ENCODE measurements at regions not wholly inside any gene's neighbourhood (a gene's known extent, or its start where the extent isn't known, plus 50 kb on each side); places are given as distances from the start of the nearest gene placed in this dataset.

DNA sequence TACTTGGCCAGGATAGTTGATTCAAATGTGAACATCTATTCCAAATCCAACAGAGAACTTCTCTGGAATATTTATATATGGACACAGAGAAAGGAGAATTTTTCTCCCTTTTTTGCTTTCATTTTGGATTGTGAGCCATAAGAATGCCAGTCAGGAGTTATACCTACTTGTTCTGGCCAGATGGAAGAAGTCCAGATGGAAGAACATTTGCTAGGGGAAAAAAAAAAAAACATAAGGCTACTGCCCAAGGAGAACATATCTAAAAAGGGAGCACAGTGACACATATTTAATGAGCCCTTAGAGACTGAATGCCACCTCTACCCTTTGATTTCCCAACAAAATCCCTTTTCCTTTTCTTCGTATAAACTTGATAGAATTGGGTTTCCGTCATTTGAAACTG, 61.7 kb upstream of the PPP2R2B start:
- Histone ChIP-seq H3K9me3 (ENCODE audit: control insufficient read depth in 4 of 4, low read length in 3 of 4) (no peaks in the 10 kb centered on the region), H3K27me3 (ENCODE audit: control insufficient read depth in 4 of 4, insufficient read depth in 4 of 4, low read length in 3 of 4) (no peaks in the 10 kb centered on the region), H3K4me3 (ENCODE audit: low read depth in 1 of 3, low read length in 3 of 3) (no peak overlapping the region), H3K4me1 (ENCODE audit: control insufficient read depth in 4 of 4, insufficient read depth in 4 of 4, low read length in 3 of 4) (peaks cover 0 to 13% (median 10%) of the 10 kb centered on the region in 4 donors), H3K36me3 (ENCODE audit: control insufficient read depth in 4 of 4, insufficient read depth in 3 of 4, low read depth in 1 of 4, low read length in 3 of 4) (no peaks in the 10 kb centered on the region), H3K27ac (ENCODE audit: low read depth in 1 of 2, low read length in 2 of 2) (no peak overlapping the region), H3K9ac (ENCODE audit: low read depth in 1 of 2, low read length in 2 of 2) (no peak overlapping the region)
- TF ChIP-seq FOXA2 (IDR thresholded peaks at IDR 0.05) (no peak), JUND (IDR thresholded peaks at IDR 0.05) (no peak), FOXA1 (IDR thresholded peaks at IDR 0.05) (no peak), EGR1 (IDR thresholded peaks at IDR 0.05; ENCODE audit: low read depth in 2 of 2) (no peak), HNF4A (conservative IDR thresholded peaks at IDR 0.05) (no peak), NR2F2 (IDR thresholded peaks at IDR 0.05) (no peak), TAF1 (conservative IDR thresholded peaks at IDR 0.05) (no peak), RAD21 (IDR thresholded peaks at IDR 0.05) (no peak), RXRA (IDR thresholded peaks at IDR 0.05) (no peak), HNF4G (IDR thresholded peaks at IDR 0.05) (no peak)
- TF ChIP-seq, protein P1, sequence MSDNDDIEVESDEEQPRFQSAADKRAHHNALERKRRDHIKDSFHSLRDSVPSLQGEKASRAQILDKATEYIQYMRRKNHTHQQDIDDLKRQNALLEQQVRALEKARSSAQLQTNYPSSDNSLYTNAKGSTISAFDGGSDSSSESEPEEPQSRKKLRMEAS (IDR thresholded peaks at IDR 0.05), result no peak
- TF ChIP-seq, protein P2, sequence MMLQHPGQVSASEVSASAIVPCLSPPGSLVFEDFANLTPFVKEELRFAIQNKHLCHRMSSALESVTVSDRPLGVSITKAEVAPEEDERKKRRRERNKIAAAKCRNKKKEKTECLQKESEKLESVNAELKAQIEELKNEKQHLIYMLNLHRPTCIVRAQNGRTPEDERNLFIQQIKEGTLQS (IDR thresholded peaks at IDR 0.05), result no peak
- TF ChIP-seq, protein P3, sequence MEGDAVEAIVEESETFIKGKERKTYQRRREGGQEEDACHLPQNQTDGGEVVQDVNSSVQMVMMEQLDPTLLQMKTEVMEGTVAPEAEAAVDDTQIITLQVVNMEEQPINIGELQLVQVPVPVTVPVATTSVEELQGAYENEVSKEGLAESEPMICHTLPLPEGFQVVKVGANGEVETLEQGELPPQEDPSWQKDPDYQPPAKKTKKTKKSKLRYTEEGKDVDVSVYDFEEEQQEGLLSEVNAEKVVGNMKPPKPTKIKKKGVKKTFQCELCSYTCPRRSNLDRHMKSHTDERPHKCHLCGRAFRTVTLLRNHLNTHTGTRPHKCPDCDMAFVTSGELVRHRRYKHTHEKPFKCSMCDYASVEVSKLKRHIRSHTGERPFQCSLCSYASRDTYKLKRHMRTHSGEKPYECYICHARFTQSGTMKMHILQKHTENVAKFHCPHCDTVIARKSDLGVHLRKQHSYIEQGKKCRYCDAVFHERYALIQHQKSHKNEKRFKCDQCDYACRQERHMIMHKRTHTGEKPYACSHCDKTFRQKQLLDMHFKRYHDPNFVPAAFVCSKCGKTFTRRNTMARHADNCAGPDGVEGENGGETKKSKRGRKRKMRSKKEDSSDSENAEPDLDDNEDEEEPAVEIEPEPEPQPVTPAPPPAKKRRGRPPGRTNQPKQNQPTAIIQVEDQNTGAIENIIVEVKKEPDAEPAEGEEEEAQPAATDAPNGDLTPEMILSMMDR (IDR thresholded peaks at IDR 0.05; ENCODE audit: low read depth, low read length, missing input control), result no peak
- TF ChIP-seq, protein P4, sequence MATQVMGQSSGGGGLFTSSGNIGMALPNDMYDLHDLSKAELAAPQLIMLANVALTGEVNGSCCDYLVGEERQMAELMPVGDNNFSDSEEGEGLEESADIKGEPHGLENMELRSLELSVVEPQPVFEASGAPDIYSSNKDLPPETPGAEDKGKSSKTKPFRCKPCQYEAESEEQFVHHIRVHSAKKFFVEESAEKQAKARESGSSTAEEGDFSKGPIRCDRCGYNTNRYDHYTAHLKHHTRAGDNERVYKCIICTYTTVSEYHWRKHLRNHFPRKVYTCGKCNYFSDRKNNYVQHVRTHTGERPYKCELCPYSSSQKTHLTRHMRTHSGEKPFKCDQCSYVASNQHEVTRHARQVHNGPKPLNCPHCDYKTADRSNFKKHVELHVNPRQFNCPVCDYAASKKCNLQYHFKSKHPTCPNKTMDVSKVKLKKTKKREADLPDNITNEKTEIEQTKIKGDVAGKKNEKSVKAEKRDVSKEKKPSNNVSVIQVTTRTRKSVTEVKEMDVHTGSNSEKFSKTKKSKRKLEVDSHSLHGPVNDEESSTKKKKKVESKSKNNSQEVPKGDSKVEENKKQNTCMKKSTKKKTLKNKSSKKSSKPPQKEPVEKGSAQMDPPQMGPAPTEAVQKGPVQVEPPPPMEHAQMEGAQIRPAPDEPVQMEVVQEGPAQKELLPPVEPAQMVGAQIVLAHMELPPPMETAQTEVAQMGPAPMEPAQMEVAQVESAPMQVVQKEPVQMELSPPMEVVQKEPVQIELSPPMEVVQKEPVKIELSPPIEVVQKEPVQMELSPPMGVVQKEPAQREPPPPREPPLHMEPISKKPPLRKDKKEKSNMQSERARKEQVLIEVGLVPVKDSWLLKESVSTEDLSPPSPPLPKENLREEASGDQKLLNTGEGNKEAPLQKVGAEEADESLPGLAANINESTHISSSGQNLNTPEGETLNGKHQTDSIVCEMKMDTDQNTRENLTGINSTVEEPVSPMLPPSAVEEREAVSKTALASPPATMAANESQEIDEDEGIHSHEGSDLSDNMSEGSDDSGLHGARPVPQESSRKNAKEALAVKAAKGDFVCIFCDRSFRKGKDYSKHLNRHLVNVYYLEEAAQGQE (IDR thresholded peaks at IDR 0.05), result no peak
- WGBS, result 96% methylated on average over 2 of the region's 2 CpGs
- no peak for DNase-seq (ENCODE audit: low spot score)

DNA sequence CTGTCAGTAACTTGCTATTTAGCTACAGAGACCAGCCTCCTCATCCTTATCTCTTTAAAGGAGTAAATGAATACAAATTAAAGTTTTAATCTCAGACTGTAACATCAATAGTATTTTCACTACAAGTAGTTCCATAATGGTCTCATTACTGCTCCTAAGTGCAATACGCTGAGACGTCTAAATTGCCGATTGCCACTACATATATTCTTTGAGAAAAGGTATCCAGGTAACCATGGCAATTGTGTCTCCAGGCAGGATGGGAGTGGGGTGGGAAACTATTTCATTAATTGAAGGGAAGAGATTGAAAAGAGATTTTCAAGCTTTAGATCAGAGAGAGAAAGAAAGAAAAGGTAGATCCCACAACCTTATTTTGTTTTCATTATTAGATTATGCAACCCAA, 65.5 kb upstream of the PPP2R2B start:
- Histone ChIP-seq H3K9ac (ENCODE audit: low read depth in 1 of 2, low read length in 2 of 2) (no peak overlapping the region), H3K27me3 (ENCODE audit: control insufficient read depth in 4 of 4, insufficient read depth in 4 of 4, low read length in 3 of 4) (no peaks in the 10 kb centered on the region), H3K36me3 (ENCODE audit: control insufficient read depth in 4 of 4, insufficient read depth in 3 of 4, low read depth in 1 of 4, low read length in 3 of 4) (no peaks in the 10 kb centered on the region), H3K9me3 (ENCODE audit: control insufficient read depth in 4 of 4, low read length in 3 of 4) (no peaks in the 10 kb centered on the region), H3K27ac (ENCODE audit: low read depth in 1 of 2, low read length in 2 of 2) (no peak overlapping the region), H3K4me3 (ENCODE audit: low read depth in 1 of 3, low read length in 3 of 3) (no peak overlapping the region), H3K4me1 (ENCODE audit: control insufficient read depth in 4 of 4, insufficient read depth in 4 of 4, low read length in 3 of 4) (peaks cover 1 to 25% (median 21%) of the 10 kb centered on the region in 4 donors)
- WGBS, result 96% methylated on average over 3 of the region's 3 CpGs
- DNase-seq (ENCODE audit: low spot score), result no peak
- TF ChIP-seq YY1 (IDR thresholded peaks at IDR 0.05) (no peak), FOXA1 (IDR thresholded peaks at IDR 0.05) (no peak), FOXA2 (IDR thresholded peaks at IDR 0.05) (no peak), GABPA (IDR thresholded peaks at IDR 0.05 in 1 of 2, conservative IDR thresholded peaks at IDR 0.05 in 1 of 2) (no peak), HNF4G (IDR thresholded peaks at IDR 0.05) (no peak), JUND (IDR thresholded peaks at IDR 0.05) (no peak), HNF4A (conservative IDR thresholded peaks at IDR 0.05) (no peak), NR2F2 (IDR thresholded peaks at IDR 0.05) (no peak)
- TF ChIP-seq, protein P1 (IDR thresholded peaks at IDR 0.05), result no peak
- TF ChIP-seq, protein P5, sequence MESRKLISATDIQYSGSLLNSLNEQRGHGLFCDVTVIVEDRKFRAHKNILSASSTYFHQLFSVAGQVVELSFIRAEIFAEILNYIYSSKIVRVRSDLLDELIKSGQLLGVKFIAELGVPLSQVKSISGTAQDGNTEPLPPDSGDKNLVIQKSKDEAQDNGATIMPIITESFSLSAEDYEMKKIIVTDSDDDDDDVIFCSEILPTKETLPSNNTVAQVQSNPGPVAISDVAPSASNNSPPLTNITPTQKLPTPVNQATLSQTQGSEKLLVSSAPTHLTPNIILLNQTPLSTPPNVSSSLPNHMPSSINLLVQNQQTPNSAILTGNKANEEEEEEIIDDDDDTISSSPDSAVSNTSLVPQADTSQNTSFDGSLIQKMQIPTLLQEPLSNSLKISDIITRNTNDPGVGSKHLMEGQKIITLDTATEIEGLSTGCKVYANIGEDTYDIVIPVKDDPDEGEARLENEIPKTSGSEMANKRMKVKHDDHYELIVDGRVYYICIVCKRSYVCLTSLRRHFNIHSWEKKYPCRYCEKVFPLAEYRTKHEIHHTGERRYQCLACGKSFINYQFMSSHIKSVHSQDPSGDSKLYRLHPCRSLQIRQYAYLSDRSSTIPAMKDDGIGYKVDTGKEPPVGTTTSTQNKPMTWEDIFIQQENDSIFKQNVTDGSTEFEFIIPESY (IDR thresholded peaks at IDR 0.05), result no peak
- TF ChIP-seq, protein P3 (IDR thresholded peaks at IDR 0.05; ENCODE audit: low read depth, low read length, missing input control), result no peak
